Suprapubic skin (tissue), 4 donors: ENCODE measurements at regions not wholly inside any gene's neighbourhood (a gene's known extent, or its start where the extent isn't known, plus 50 kb on each side); places are given as distances from the start of the nearest gene placed in this dataset.

Source experiments
- EP300 ChIP-seq: sonication (generic); formaldehyde crosslinking; IDR thresholded peaks from one replicate; pipeline ENCODE4 v1.6.1; 2017; ENCODE audit warnings: antibody characterized with exemption
- POLR2AphosphoS5 ChIP-seq, 3 donors: sonication (generic); formaldehyde crosslinking; IDR thresholded peaks; one replicate each; pipeline ENCODE4 v1.6.1; 2017; ENCODE audit warnings: antibody characterized with exemption in 3 of 3
- TF ChIP-seq, protein P1 (sequence below), 2 donors: fragments of 200-600 bp in 1 of 2; fragments of 450-650 bp in 1 of 2; sonication (generic) in 1 of 2; IDR thresholded peaks; one replicate each; pipeline ENCODE4 v1.5.1; 2016 to 2019; ENCODE audit warnings: antibody characterized with exemption in 2 of 2, mild to moderate bottlenecking in 1 of 2, moderate library complexity in 1 of 2

- TF ChIP-seq, protein P1, sequence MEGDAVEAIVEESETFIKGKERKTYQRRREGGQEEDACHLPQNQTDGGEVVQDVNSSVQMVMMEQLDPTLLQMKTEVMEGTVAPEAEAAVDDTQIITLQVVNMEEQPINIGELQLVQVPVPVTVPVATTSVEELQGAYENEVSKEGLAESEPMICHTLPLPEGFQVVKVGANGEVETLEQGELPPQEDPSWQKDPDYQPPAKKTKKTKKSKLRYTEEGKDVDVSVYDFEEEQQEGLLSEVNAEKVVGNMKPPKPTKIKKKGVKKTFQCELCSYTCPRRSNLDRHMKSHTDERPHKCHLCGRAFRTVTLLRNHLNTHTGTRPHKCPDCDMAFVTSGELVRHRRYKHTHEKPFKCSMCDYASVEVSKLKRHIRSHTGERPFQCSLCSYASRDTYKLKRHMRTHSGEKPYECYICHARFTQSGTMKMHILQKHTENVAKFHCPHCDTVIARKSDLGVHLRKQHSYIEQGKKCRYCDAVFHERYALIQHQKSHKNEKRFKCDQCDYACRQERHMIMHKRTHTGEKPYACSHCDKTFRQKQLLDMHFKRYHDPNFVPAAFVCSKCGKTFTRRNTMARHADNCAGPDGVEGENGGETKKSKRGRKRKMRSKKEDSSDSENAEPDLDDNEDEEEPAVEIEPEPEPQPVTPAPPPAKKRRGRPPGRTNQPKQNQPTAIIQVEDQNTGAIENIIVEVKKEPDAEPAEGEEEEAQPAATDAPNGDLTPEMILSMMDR (IDR thresholded peaks at IDR 0.05) = no peak
- TF ChIP-seq EP300 = no peak
- TF ChIP-seq POLR2AphosphoS5 (IDR thresholded peaks at IDR 0.05) = no peak
These were observed 460.0 kb upstream of the BRINP1 start for GRCh38 chr9:119829186-119829585.
